ENCODE measurements at regions not wholly inside any gene's neighbourhood (a gene's known extent, or its start where the extent isn't known, plus 50 kb on each side); places are given as distances from the start of the nearest gene placed in this dataset.

DNA sequence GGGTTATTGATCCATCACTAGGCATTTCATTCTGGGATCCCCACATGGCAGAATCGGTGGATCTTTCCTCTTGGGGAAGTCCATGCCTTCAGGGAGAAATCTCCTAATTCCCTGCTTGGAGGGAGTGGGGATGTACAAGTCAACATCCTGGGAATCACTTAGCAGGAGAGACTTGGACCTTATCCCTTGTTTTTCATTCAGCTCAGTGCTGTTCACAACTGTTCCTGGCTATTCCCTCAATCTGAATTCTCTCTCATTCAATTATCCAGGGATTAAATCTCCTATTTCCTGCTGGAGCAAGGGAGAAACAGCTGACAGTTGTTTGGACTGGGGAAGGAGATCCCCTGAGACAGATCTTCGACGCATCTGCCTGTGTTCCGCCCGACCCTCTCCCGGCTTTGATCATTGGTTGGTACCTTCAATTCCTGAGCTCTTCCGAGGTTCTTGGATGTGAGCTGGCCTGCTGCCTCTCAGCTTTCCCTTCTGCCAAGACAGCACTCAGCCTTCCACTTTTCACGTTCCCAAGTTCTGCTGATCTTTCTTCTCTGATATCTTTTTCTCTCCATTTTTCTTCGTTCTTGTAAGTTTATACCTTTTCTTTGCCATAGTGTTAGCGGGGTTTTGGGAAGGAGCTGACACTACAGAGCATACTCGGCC lies 115.4 kb upstream of the GNAO1 start:
- WGBS, 3 donors, result 64 to 81% (median 76%) methylated on average over 11 of the region's 11 CpGs
- DNase-seq (no peak), FAIRE-seq (no peak)
- Histone ChIP-seq H3K36me3 (ENCODE audit: control insufficient read depth in 3 of 3, insufficient read depth in 2 of 3, low read depth in 1 of 3, low read length in 3 of 3) (no peaks in the 10 kb centered on the region), H3K4me3 (ENCODE audit: low read depth in 1 of 3, low read length in 3 of 3) (no peak overlapping the region), H3K27ac (ENCODE audit: low read depth in 1 of 3, low read length in 2 of 3) (no peak overlapping the region), H3K4me1 (ENCODE audit: control insufficient read depth in 3 of 3, insufficient read depth in 2 of 3, low read depth in 1 of 3, low read length in 2 of 3) (no peaks in the 10 kb centered on the region), H3K9me3 (ENCODE audit: control insufficient read depth in 2 of 2, insufficient read depth in 1 of 2, low read depth in 1 of 2, low read length in 1 of 2) (no peaks in the 10 kb centered on the region), H3K27me3 (ENCODE audit: control insufficient read depth in 3 of 3, insufficient read depth in 3 of 3, low read length in 3 of 3) (no peaks in the 10 kb centered on the region)

DNA sequence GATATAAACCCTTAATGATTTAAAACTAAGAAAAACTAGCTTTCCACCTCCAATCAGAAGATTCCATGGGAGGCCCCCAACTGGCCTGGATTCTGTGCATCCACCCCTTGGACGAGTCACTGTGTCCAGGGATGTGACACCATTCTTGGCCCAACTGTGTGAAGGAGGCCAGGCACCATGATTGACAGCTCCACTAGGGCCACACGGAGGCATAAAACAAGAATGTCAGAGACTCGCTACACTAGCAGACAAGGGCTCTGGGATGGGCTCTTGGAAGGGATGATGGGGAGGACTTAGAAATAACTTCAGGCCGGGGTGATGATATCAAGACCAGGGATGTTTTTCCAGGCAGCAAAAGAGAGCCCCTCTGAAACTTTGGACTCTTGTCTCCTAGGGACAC lies 117.8 kb upstream of the GNAO1 start:
- whole genome bisulfite sequencing, 3 donors, result 58 to 74% (median 63%) methylated on average over 4 of the region's 4 CpGs
- H3K4me1 ChIP-seq (ENCODE audit: control insufficient read depth in 3 of 3, insufficient read depth in 2 of 3, low read depth in 1 of 3, low read length in 2 of 3), result no peaks in the 10 kb centered on the region
- H3K9me3 ChIP-seq (ENCODE audit: control insufficient read depth in 2 of 2, insufficient read depth in 1 of 2, low read depth in 1 of 2, low read length in 1 of 2), result no peaks in the 10 kb centered on the region
- no peak for DNase-seq
- no peaks in the 10 kb centered on the region for H3K27me3 ChIP-seq (ENCODE audit: control insufficient read depth in 3 of 3, insufficient read depth in 3 of 3, low read length in 3 of 3)
- H3K4me3 ChIP-seq (ENCODE audit: low read depth in 1 of 3, low read length in 3 of 3), result no peak overlapping the region
- H3K36me3 ChIP-seq (ENCODE audit: control insufficient read depth in 3 of 3, insufficient read depth in 2 of 3, low read depth in 1 of 3, low read length in 3 of 3), result no peaks in the 10 kb centered on the region
- H3K27ac ChIP-seq (ENCODE audit: low read depth in 1 of 3, low read length in 2 of 3), result no peak overlapping the region
- FAIRE-seq, result no peak

DNA sequence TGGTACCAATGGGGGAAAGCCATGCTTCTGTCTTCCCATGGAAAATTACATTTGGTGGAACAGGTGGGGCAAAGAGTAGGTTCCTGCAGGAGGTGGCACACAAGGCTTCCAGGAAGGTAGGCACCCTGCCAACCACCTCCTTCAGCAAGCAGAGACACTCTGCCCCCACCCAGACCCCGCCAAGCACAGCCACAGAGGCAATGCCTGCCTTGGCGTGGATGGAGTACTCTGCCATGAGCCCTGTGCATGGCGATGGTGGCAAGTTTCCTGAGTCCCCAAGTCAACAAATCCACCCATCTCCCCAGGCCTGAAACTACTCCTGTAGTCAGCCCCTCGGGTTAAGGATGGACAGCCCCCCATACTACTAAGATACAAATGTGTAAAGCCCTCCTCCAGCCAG lies 119.2 kb upstream of the GNAO1 start:
- no peaks in the 10 kb centered on the region for H3K36me3 ChIP-seq (ENCODE audit: control insufficient read depth in 3 of 3, insufficient read depth in 2 of 3, low read depth in 1 of 3, low read length in 3 of 3)
- H3K9me3 ChIP-seq (ENCODE audit: control insufficient read depth in 2 of 2, insufficient read depth in 1 of 2, low read depth in 1 of 2, low read length in 1 of 2), result no peaks in the 10 kb centered on the region
- FAIRE-seq (no peak), DNase-seq (no peak)
- no peaks in the 10 kb centered on the region for H3K27me3 ChIP-seq (ENCODE audit: control insufficient read depth in 3 of 3, insufficient read depth in 3 of 3, low read length in 3 of 3)
- 56 to 74% (median 62%) methylated on average over 4 of the region's 4 CpGs for WGBS, 3 donors
- H3K4me1 ChIP-seq (ENCODE audit: control insufficient read depth in 3 of 3, insufficient read depth in 2 of 3, low read depth in 1 of 3, low read length in 2 of 3), result no peaks in the 10 kb centered on the region
- H3K27ac ChIP-seq (ENCODE audit: low read depth in 1 of 3, low read length in 2 of 3), result no peak overlapping the region
- no peak overlapping the region for H3K4me3 ChIP-seq (ENCODE audit: low read depth in 1 of 3, low read length in 3 of 3)

DNA sequence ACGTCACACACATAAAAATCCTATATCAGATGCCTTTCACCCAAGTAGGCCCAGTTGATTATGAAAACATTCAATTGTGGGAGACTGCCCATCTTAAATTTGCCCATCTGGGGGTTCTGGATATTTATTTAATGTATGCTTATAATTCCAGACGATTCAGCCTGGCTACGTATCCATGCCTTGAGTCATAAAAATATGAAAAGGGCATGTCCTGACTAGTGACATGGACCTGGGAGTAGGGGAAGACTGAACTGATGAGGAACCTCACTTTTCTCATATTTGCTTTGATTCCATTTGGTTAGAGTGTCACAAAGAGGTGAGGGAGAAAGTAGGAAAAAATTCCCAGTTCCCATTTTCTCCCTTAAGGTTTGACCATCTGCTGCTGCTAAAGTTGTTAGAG lies 122.5 kb upstream of the GNAO1 start:
- no peaks in the 10 kb centered on the region for H3K27me3 ChIP-seq (ENCODE audit: control insufficient read depth in 3 of 3, insufficient read depth in 3 of 3, low read length in 3 of 3)
- 52 to 76% (median 61%) methylated on average over 3 of the region's 3 CpGs for WGBS, 3 donors
- H3K36me3 ChIP-seq (ENCODE audit: control insufficient read depth in 3 of 3, insufficient read depth in 2 of 3, low read depth in 1 of 3, low read length in 3 of 3), result no peaks in the 10 kb centered on the region
- H3K4me3 ChIP-seq (ENCODE audit: low read depth in 1 of 3, low read length in 3 of 3), result no peak overlapping the region
- H3K9me3 ChIP-seq (ENCODE audit: control insufficient read depth in 2 of 2, insufficient read depth in 1 of 2, low read depth in 1 of 2, low read length in 1 of 2), result no peaks in the 10 kb centered on the region
- no peak overlapping the region for H3K27ac ChIP-seq (ENCODE audit: low read depth in 1 of 3, low read length in 2 of 3)
- FAIRE-seq (no peak), DNase-seq (no peak)
- H3K4me1 ChIP-seq (ENCODE audit: control insufficient read depth in 3 of 3, insufficient read depth in 2 of 3, low read depth in 1 of 3, low read length in 2 of 3), result no peaks in the 10 kb centered on the region

DNA sequence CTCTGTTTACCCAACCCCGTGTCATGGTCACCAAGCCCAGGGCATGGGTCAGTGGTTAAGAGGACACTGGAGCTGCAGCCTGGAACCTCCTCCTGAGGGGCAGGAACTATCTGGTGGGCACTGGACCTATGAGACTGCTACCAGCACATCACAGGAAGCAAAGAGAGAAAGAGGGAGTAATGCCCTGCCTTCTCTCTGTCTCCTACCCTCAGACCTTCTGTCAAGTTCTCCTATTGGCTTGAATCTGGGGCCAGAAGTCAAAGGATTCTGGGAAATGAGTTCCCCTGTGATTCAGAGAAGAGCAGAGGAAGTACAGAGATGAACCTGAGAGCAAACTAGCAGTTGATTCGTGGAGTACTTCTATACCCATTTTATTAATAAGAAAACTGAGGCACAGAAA lies 123.0 kb upstream of the GNAO1 start:
- no peak overlapping the region for H3K27ac ChIP-seq (ENCODE audit: low read depth in 1 of 3, low read length in 2 of 3)
- no peak overlapping the region for H3K4me3 ChIP-seq (ENCODE audit: low read depth in 1 of 3, low read length in 3 of 3)
- no peaks in the 10 kb centered on the region for H3K4me1 ChIP-seq (ENCODE audit: control insufficient read depth in 3 of 3, insufficient read depth in 2 of 3, low read depth in 1 of 3, low read length in 2 of 3)
- no peaks in the 10 kb centered on the region for H3K27me3 ChIP-seq (ENCODE audit: control insufficient read depth in 3 of 3, insufficient read depth in 3 of 3, low read length in 3 of 3)
- DNase-seq (no peak), FAIRE-seq (no peak)
- H3K36me3 ChIP-seq (ENCODE audit: control insufficient read depth in 3 of 3, insufficient read depth in 2 of 3, low read depth in 1 of 3, low read length in 3 of 3), result no peaks in the 10 kb centered on the region
- no peaks in the 10 kb centered on the region for H3K9me3 ChIP-seq (ENCODE audit: control insufficient read depth in 2 of 2, insufficient read depth in 1 of 2, low read depth in 1 of 2, low read length in 1 of 2)
- WGBS, 3 donors, result 65 to 74% (median 71%) methylated on average over 2 of the region's 2 CpGs

DNA sequence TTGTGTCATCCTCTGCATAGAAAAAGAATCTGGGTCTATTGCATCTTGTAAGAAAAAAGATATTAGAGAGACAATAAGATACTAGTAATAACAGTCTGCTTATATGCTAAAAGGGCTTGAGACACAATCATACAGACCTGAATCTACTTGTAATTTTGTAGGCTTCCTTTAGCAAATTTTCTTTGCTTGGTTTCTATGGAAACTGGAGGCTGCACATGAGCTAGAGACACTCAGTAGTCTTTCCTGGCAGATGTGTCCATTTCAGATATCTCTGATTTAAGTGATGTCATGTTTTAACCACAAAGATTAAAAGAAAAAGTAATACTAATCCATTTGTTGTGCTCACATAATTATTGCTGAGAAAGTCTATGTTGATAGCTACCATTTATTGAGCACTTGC lies 123.9 kb upstream of the GNAO1 start:
- no peaks in the 10 kb centered on the region for H3K27me3 ChIP-seq (ENCODE audit: control insufficient read depth in 3 of 3, insufficient read depth in 3 of 3, low read length in 3 of 3)
- DNase-seq (no peak), FAIRE-seq (no peak)
- H3K4me1 ChIP-seq (ENCODE audit: control insufficient read depth in 3 of 3, insufficient read depth in 2 of 3, low read depth in 1 of 3, low read length in 2 of 3), result no peaks in the 10 kb centered on the region
- no peaks in the 10 kb centered on the region for H3K9me3 ChIP-seq (ENCODE audit: control insufficient read depth in 2 of 2, insufficient read depth in 1 of 2, low read depth in 1 of 2, low read length in 1 of 2)
- no peaks in the 10 kb centered on the region for H3K36me3 ChIP-seq (ENCODE audit: control insufficient read depth in 3 of 3, insufficient read depth in 2 of 3, low read depth in 1 of 3, low read length in 3 of 3)
- H3K4me3 ChIP-seq (ENCODE audit: low read depth in 1 of 3, low read length in 3 of 3), result no peak overlapping the region
- no peak overlapping the region for H3K27ac ChIP-seq (ENCODE audit: low read depth in 1 of 3, low read length in 2 of 3)

DNA sequence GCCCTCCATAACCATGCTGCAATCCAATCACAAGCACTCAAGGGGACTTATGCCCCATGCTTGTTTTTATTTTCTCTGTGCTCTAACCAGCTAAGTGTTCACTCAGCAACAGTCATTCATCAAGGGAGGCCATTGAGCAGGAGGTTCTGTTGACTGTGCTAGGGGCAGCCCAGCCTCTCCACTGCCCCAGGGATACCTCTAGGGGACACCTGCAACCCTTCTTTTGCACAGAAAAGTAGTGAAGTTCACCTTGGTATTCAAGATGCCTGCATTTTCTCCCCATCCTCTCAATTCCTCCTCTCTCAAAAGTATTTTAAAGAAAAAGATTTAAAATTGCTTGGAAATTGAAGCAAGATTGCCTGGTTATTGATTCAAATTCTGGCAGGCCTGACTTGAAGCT lies 124.7 kb upstream of the GNAO1 start:
- Histone ChIP-seq H3K4me3 (ENCODE audit: low read depth in 1 of 3, low read length in 3 of 3) (no peak overlapping the region), H3K27me3 (ENCODE audit: control insufficient read depth in 3 of 3, insufficient read depth in 3 of 3, low read length in 3 of 3) (peaks cover 0 to 2% (median 0%) of the 10 kb centered on the region in 3 donors), H3K4me1 (ENCODE audit: control insufficient read depth in 3 of 3, insufficient read depth in 2 of 3, low read depth in 1 of 3, low read length in 2 of 3) (no peaks in the 10 kb centered on the region), H3K27ac (ENCODE audit: low read depth in 1 of 3, low read length in 2 of 3) (no peak overlapping the region), H3K9me3 (ENCODE audit: control insufficient read depth in 2 of 2, insufficient read depth in 1 of 2, low read depth in 1 of 2, low read length in 1 of 2) (no peaks in the 10 kb centered on the region), H3K36me3 (ENCODE audit: control insufficient read depth in 3 of 3, insufficient read depth in 2 of 3, low read depth in 1 of 3, low read length in 3 of 3) (no peaks in the 10 kb centered on the region)
- DNase-seq, result no peak
- FAIRE-seq, result no peak

DNA sequence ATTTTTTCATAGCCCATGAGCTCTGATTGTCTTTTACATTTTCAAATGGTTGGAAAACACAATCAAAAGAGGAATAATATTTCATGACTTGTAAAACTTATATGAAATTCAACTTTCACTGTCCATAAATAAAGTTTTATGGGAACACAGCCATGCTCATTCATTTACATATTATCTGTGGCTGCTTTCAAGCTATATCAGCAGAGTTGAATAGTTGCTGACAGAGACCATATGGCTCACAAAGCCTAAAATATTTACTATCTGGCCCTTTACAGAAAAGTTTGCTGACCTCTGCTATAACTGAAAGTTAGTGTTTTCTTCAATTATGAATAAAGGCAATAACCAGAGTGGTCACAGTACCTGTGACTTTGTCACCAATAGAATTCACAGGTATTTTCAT lies 128.2 kb upstream of the GNAO1 start:
- Histone ChIP-seq H3K27me3 (ENCODE audit: control insufficient read depth in 3 of 3, insufficient read depth in 3 of 3, low read length in 3 of 3) (peaks cover 0 to 2% (median 0%) of the 10 kb centered on the region in 3 donors), H3K36me3 (ENCODE audit: control insufficient read depth in 3 of 3, insufficient read depth in 2 of 3, low read depth in 1 of 3, low read length in 3 of 3) (no peaks in the 10 kb centered on the region), H3K4me1 (ENCODE audit: control insufficient read depth in 3 of 3, insufficient read depth in 2 of 3, low read depth in 1 of 3, low read length in 2 of 3) (no peaks in the 10 kb centered on the region), H3K4me3 (ENCODE audit: low read depth in 1 of 3, low read length in 3 of 3) (no peak overlapping the region), H3K9me3 (ENCODE audit: control insufficient read depth in 2 of 2, insufficient read depth in 1 of 2, low read depth in 1 of 2, low read length in 1 of 2) (no peaks in the 10 kb centered on the region), H3K27ac (ENCODE audit: low read depth in 1 of 3, low read length in 2 of 3) (no peak overlapping the region)
- DNase-seq (no peak), FAIRE-seq (no peak)

DNA sequence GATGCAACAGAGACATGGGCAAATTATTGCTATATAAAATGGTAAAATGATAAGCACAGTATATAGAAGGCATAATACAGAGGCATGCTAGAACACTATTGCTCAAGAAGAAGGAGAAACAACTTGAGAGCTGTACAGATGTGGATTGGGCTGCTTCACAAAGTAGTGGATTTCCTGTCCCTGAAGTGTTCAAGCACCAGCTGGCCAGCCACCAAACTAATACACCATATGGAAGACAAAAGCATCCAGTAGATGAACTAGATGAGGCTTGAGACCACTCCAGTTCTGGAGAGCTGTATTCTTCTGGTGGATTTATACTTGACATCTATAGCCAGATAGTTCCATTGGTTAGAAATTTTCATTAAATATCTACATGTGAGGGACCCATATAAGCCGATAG lies 134.1 kb upstream of the GNAO1 start:
- Histone ChIP-seq H3K4me1 (ENCODE audit: control insufficient read depth in 3 of 3, insufficient read depth in 2 of 3, low read depth in 1 of 3, low read length in 2 of 3) (no peaks in the 10 kb centered on the region), H3K9me3 (ENCODE audit: control insufficient read depth in 2 of 2, insufficient read depth in 1 of 2, low read depth in 1 of 2, low read length in 1 of 2) (no peaks in the 10 kb centered on the region), H3K36me3 (ENCODE audit: control insufficient read depth in 3 of 3, insufficient read depth in 2 of 3, low read depth in 1 of 3, low read length in 3 of 3) (no peaks in the 10 kb centered on the region), H3K4me3 (ENCODE audit: low read depth in 1 of 3, low read length in 3 of 3) (no peak overlapping the region), H3K27ac (ENCODE audit: low read depth in 1 of 3, low read length in 2 of 3) (no peak overlapping the region), H3K27me3 (ENCODE audit: control insufficient read depth in 3 of 3, insufficient read depth in 3 of 3, low read length in 3 of 3) (peaks cover 0 to 2% (median 0%) of the 10 kb centered on the region in 3 donors)
- FAIRE-seq (no peak), DNase-seq (no peak)
- 45 to 72% (median 60%) methylated on average over 1 of the region's 1 CpG for WGBS, 3 donors

Data from small intestine (tissue), 7 donors.